Liver (tissue), 8 donors: ENCODE measurements at regions not wholly inside any gene's neighbourhood (a gene's known extent, or its start where the extent isn't known, plus 50 kb on each side); places are given as distances from the start of the nearest gene placed in this dataset.

Experiments used
- DNase-seq: peaks from one replicate; pipeline ENCODE4 v3.0.0-alpha.2; 2017; ENCODE audit warnings: low spot score
- H3K27ac ChIP-seq, 2 donors: one replicate each; pipeline ENCODE4 v1.7.0; 2013; ENCODE audit warnings: inconsistent platforms in 2 of 2, low read length in 2 of 2, control low read depth in 1 of 2, low read depth in 1 of 2, mild to moderate bottlenecking in 1 of 2
- H3K27me3 ChIP-seq, 4 donors: one replicate each; pipeline versions ENCODE4 v1.6.1 to v1.7.0; 2013; ENCODE audit warnings: low read length in 3 of 4, inconsistent platforms in 1 of 4, mild to moderate bottlenecking in 1 of 4, moderate library complexity in 1 of 4; ENCODE audit not compliant: control insufficient read depth in 4 of 4, insufficient read depth in 4 of 4
- H3K36me3 ChIP-seq, 4 donors: one replicate each; pipeline versions ENCODE4 v1.6.1 to v1.7.0; 2013; ENCODE audit warnings: low read length in 3 of 4, mild to moderate bottlenecking in 3 of 4, low read depth in 1 of 4, moderate library complexity in 1 of 4; ENCODE audit not compliant: control insufficient read depth in 4 of 4, insufficient read depth in 3 of 4
- H3K4me1 ChIP-seq, 4 donors: one replicate each; pipeline versions ENCODE4 v1.6.1 to v1.7.0; 2013; ENCODE audit warnings: low read length in 3 of 4, mild to moderate bottlenecking in 3 of 4, moderate library complexity in 1 of 4; ENCODE audit not compliant: control insufficient read depth in 4 of 4, insufficient read depth in 4 of 4
- H3K4me3 ChIP-seq, 3 donors: one replicate each; pipeline versions ENCODE4 v1.6.1 to v1.7.0; 2013; ENCODE audit warnings: low read length in 3 of 3, control low read depth in 1 of 3, low read depth in 1 of 3, mild to moderate bottlenecking in 1 of 3
- H3K9ac ChIP-seq, 2 donors: one replicate each; pipeline ENCODE4 v1.7.0; 2013; ENCODE audit warnings: low read length in 2 of 2, mild to moderate bottlenecking in 2 of 2, moderate library complexity in 2 of 2, control low read depth in 1 of 2, low read depth in 1 of 2
- H3K9me3 ChIP-seq, 4 donors: one replicate each; pipeline versions ENCODE4 v1.6.1 to v1.7.0; 2013; ENCODE audit warnings: low read length in 3 of 4; ENCODE audit not compliant: control insufficient read depth in 4 of 4
- EGR1 ChIP-seq, 2 donors: IDR thresholded peaks; 2 replicates each; pipeline ENCODE4 v1.6.1; 2016 to 2018; ENCODE audit warnings: antibody characterized with exemption in 2 of 2, low read depth in 2 of 2
- FOXA1 ChIP-seq: IDR thresholded peaks from 2 replicates; pipeline ENCODE4 v1.6.1; 2016; ENCODE audit warnings: antibody characterized with exemption
- FOXA2 ChIP-seq: IDR thresholded peaks from 2 replicates; pipeline ENCODE4 v1.6.1; 2016; ENCODE audit warnings: antibody characterized with exemption
- GABPA ChIP-seq, 2 donors: IDR thresholded peaks in 1 of 2; conservative IDR thresholded peaks in 1 of 2; 2 replicates each; pipeline ENCODE4 v1.6.1; 2016; ENCODE audit warnings: antibody characterized with exemption in 2 of 2, mild to moderate bottlenecking in 1 of 2, moderate library complexity in 1 of 2
- HNF4A ChIP-seq, 2 donors: conservative IDR thresholded peaks; 2 replicates each; pipeline ENCODE4 v1.6.1; 2016; ENCODE audit warnings: antibody characterized with exemption in 2 of 2, mild to moderate bottlenecking in 2 of 2
- HNF4G ChIP-seq: IDR thresholded peaks from 2 replicates; pipeline ENCODE4 v1.6.1; 2016; ENCODE audit warnings: antibody characterized with exemption
- JUND ChIP-seq, 2 donors: IDR thresholded peaks; 2 replicates each; pipeline ENCODE4 v1.6.1; 2016; ENCODE audit warnings: antibody characterized with exemption in 2 of 2
- NR2F2 ChIP-seq: IDR thresholded peaks from 2 replicates; pipeline ENCODE4 v1.6.1; 2016; ENCODE audit warnings: antibody characterized with exemption
- RAD21 ChIP-seq, 2 donors: IDR thresholded peaks; 2 replicates each; pipeline ENCODE4 v1.6.1; 2016; ENCODE audit warnings: antibody characterized with exemption in 2 of 2, mild to moderate bottlenecking in 2 of 2
- RXRA ChIP-seq, 2 donors: IDR thresholded peaks; 2 replicates each; pipeline ENCODE4 v1.6.1; 2017 to 2018; ENCODE audit warnings: antibody characterized with exemption in 2 of 2, mild to moderate bottlenecking in 1 of 2
- SP1 ChIP-seq: IDR thresholded peaks from 2 replicates; pipeline ENCODE4 v1.6.1; 2018; ENCODE audit warnings: antibody characterized with exemption, mild to moderate bottlenecking
- TAF1 ChIP-seq: conservative IDR thresholded peaks from 2 replicates; pipeline ENCODE4 v1.6.1; 2016; ENCODE audit warnings: antibody characterized with exemption, mild to moderate bottlenecking
- YY1 ChIP-seq: IDR thresholded peaks from 2 replicates; pipeline ENCODE4 v1.6.1; 2016; ENCODE audit warnings: antibody characterized with exemption, mild to moderate bottlenecking
- WGBS: extraction: QIAGEN DNeasy Blood & Tissue Kit; methylation state at CpG from one replicate; pipeline ENCODE4 v1.1.7; 2013; 5-methylcytosine and 5-hydroxymethylcytosine counted together
- TF ChIP-seq, protein P1 (sequence below): fragments of 150-350 bp; IDR thresholded peaks from 2 replicates; pipeline ENCODE4 v1.5.1; 2017; ENCODE audit warnings: improper control_type of control experiment, low read depth, low read length; ENCODE audit not compliant: missing input control
- TF ChIP-seq, protein P2 (sequence below): IDR thresholded peaks from 2 replicates; pipeline ENCODE4 v1.6.1; 2016; ENCODE audit warnings: antibody characterized with exemption
- TF ChIP-seq, protein P3 (sequence below): IDR thresholded peaks from 2 replicates; pipeline ENCODE4 v1.6.1; 2016; ENCODE audit warnings: antibody characterized with exemption
- TF ChIP-seq, protein P4 (sequence below): IDR thresholded peaks from 2 replicates; pipeline ENCODE4 v1.6.1; 2016; ENCODE audit warnings: antibody characterized with exemption, mild to moderate bottlenecking
- TF ChIP-seq, protein P5 (sequence below): IDR thresholded peaks from 2 replicates; pipeline ENCODE4 v1.6.1; 2016; ENCODE audit warnings: antibody characterized with exemption
- donor health status: healthy.
- donor health status: healthy.
- donor health status: healthy.
- donor health status: healthy.
- donor health status: healthy.

DNA sequence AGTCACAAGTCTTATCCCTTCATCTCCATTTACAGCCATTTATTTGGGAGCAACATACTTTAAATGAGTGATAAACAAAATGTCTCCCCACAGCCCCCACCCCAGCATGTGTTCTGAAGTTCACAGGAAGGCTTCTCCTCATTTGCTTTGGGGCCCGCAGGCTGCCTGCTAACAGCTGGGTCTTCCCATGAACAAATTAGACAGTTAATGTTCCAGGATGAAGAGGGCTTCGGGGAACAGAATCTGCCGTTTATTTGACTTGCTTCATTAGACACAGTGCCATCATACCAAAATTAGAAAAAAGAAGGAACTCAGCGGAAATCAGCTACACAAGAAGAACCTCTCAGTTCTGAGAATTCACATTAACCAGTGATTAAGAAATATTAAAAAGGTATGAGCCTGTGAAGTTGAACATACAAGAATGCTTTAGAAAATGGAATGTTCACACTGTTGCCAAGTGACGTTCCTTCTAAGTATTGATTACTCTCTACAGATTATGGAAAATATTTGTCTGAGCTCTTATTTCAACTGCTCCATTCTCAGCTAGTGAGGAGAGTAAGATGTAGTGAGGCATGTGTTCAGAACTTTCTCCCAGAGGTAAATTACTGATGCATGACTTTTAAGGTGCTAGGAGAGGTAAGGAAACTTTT, 107.5 kb upstream of the THBS1 start:
- TF ChIP-seq SP1, result no peak
- no peak for TF ChIP-seq FOXA1
- Histone ChIP-seq H3K4me1 (peaks cover 0 to 1% (median 0%) of the 10 kb centered on the region in 4 donors), H3K9me3 (no peaks in the 10 kb centered on the region), H3K36me3 (no peaks in the 10 kb centered on the region), H3K9ac (no peak overlapping the region), H3K4me3 (no peak overlapping the region), H3K27me3 (no peaks in the 10 kb centered on the region), H3K27ac (peak overlapping the region; percentile 17 to 39)
- DNase-seq, result no peak
- 82% methylated on average over 5 of the region's 5 CpGs for WGBS

DNA sequence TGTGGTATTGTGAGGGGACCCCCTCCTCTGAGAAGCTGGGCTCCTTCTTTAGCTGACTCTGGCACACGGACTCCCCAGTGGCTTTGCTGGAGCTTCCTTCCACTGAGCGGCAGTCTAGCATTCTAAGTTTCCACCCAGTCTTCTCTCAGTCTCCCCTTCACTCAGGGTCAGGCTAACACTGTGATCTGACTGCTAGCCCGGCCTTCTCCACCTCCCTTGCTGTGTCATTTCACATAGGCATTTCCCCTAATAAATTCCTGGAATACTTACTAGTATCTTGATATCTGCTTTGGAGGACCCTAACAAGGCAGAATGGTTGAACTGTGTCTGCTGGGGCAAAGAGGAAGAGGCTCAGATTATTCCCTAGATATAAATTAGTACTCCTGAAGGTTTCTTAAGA, 106.2 kb upstream of the THBS1 start:
- Histone ChIP-seq H3K27ac (no peak overlapping the region), H3K9ac (no peak overlapping the region), H3K4me1 (peaks cover 0 to 1% (median 0%) of the 10 kb centered on the region in 4 donors), H3K36me3 (no peaks in the 10 kb centered on the region), H3K4me3 (no peak overlapping the region), H3K9me3 (no peaks in the 10 kb centered on the region), H3K27me3 (no peaks in the 10 kb centered on the region)
- WGBS, result 93% methylated on average over 3 of the region's 3 CpGs
- no peak for TF ChIP-seq HNF4G
- no peak for TF ChIP-seq TAF1
- no peak for TF ChIP-seq EGR1 (IDR thresholded peaks at IDR 0.05; ENCODE audit: low read depth in 2 of 2)
- TF ChIP-seq, protein P1, sequence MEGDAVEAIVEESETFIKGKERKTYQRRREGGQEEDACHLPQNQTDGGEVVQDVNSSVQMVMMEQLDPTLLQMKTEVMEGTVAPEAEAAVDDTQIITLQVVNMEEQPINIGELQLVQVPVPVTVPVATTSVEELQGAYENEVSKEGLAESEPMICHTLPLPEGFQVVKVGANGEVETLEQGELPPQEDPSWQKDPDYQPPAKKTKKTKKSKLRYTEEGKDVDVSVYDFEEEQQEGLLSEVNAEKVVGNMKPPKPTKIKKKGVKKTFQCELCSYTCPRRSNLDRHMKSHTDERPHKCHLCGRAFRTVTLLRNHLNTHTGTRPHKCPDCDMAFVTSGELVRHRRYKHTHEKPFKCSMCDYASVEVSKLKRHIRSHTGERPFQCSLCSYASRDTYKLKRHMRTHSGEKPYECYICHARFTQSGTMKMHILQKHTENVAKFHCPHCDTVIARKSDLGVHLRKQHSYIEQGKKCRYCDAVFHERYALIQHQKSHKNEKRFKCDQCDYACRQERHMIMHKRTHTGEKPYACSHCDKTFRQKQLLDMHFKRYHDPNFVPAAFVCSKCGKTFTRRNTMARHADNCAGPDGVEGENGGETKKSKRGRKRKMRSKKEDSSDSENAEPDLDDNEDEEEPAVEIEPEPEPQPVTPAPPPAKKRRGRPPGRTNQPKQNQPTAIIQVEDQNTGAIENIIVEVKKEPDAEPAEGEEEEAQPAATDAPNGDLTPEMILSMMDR, result no peak
- TF ChIP-seq, protein P2, sequence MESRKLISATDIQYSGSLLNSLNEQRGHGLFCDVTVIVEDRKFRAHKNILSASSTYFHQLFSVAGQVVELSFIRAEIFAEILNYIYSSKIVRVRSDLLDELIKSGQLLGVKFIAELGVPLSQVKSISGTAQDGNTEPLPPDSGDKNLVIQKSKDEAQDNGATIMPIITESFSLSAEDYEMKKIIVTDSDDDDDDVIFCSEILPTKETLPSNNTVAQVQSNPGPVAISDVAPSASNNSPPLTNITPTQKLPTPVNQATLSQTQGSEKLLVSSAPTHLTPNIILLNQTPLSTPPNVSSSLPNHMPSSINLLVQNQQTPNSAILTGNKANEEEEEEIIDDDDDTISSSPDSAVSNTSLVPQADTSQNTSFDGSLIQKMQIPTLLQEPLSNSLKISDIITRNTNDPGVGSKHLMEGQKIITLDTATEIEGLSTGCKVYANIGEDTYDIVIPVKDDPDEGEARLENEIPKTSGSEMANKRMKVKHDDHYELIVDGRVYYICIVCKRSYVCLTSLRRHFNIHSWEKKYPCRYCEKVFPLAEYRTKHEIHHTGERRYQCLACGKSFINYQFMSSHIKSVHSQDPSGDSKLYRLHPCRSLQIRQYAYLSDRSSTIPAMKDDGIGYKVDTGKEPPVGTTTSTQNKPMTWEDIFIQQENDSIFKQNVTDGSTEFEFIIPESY, result no peak
- no peak for TF ChIP-seq GABPA (IDR thresholded peaks at IDR 0.05 in 1 of 2, conservative IDR thresholded peaks at IDR 0.05 in 1 of 2)
- TF ChIP-seq, protein P3, sequence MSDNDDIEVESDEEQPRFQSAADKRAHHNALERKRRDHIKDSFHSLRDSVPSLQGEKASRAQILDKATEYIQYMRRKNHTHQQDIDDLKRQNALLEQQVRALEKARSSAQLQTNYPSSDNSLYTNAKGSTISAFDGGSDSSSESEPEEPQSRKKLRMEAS, result no peak
- no peak for TF ChIP-seq FOXA1
- TF ChIP-seq, protein P4, sequence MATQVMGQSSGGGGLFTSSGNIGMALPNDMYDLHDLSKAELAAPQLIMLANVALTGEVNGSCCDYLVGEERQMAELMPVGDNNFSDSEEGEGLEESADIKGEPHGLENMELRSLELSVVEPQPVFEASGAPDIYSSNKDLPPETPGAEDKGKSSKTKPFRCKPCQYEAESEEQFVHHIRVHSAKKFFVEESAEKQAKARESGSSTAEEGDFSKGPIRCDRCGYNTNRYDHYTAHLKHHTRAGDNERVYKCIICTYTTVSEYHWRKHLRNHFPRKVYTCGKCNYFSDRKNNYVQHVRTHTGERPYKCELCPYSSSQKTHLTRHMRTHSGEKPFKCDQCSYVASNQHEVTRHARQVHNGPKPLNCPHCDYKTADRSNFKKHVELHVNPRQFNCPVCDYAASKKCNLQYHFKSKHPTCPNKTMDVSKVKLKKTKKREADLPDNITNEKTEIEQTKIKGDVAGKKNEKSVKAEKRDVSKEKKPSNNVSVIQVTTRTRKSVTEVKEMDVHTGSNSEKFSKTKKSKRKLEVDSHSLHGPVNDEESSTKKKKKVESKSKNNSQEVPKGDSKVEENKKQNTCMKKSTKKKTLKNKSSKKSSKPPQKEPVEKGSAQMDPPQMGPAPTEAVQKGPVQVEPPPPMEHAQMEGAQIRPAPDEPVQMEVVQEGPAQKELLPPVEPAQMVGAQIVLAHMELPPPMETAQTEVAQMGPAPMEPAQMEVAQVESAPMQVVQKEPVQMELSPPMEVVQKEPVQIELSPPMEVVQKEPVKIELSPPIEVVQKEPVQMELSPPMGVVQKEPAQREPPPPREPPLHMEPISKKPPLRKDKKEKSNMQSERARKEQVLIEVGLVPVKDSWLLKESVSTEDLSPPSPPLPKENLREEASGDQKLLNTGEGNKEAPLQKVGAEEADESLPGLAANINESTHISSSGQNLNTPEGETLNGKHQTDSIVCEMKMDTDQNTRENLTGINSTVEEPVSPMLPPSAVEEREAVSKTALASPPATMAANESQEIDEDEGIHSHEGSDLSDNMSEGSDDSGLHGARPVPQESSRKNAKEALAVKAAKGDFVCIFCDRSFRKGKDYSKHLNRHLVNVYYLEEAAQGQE, result no peak
- TF ChIP-seq RAD21 (IDR thresholded peaks at IDR 0.05), result no peak
- TF ChIP-seq SP1, result no peak
- TF ChIP-seq RXRA (IDR thresholded peaks at IDR 0.05), result no peak
- TF ChIP-seq, protein P5, sequence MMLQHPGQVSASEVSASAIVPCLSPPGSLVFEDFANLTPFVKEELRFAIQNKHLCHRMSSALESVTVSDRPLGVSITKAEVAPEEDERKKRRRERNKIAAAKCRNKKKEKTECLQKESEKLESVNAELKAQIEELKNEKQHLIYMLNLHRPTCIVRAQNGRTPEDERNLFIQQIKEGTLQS, result no peak
- no peak for TF ChIP-seq FOXA2
- no peak for TF ChIP-seq NR2F2
- TF ChIP-seq JUND (IDR thresholded peaks at IDR 0.05), result no peak
- TF ChIP-seq YY1, result no peak
- TF ChIP-seq HNF4A (conservative IDR thresholded peaks at IDR 0.05), result no peak
- no peak for DNase-seq
